AG04449 (cell line): ENCODE measurements at regions not wholly inside any gene's neighbourhood (a gene's known extent, or its start where the extent isn't known, plus 50 kb on each side); places are given as distances from the start of the nearest gene placed in this dataset.

Experiments
- CTCF ChIA-PET: fragments of 350-600 bp; formaldehyde crosslinking; extraction: SDS; loops from one replicate; lab custom pipeline; 2021; ENCODE audit warnings: antibody characterized with exemption; lab: Yijun Ruan, JAX
- POLR2A ChIA-PET: fragments of 400-600, 350-600 bp; formaldehyde crosslinking; extraction: SDS; loops from one replicate; lab custom pipeline; 2020; ENCODE audit warnings: antibody characterized with exemption, inconsistent platforms; lab: Yijun Ruan, JAX
- DNase-seq: peaks from one replicate; pipeline ENCODE4 v3.0.0-alpha.2; 2010; ENCODE audit warnings: low read depth, low spot score
- H3K4me3 ChIP-seq: 2 replicates; pipeline ENCODE4 v1.5.1; 2011; ENCODE audit warnings: low read depth, mild to moderate bottlenecking, control low read depth, low read length
- TF ChIP-seq, protein P1 (sequence below): IDR thresholded peaks from one replicate; pipeline ENCODE4 v1.5.1; 2011; ENCODE audit warnings: mild to moderate bottlenecking, moderate library complexity, low read length, control low read depth, inconsistent platforms; ENCODE audit not compliant: insufficient read depth; ENCODE audit errors: missing control alignments

DNA sequence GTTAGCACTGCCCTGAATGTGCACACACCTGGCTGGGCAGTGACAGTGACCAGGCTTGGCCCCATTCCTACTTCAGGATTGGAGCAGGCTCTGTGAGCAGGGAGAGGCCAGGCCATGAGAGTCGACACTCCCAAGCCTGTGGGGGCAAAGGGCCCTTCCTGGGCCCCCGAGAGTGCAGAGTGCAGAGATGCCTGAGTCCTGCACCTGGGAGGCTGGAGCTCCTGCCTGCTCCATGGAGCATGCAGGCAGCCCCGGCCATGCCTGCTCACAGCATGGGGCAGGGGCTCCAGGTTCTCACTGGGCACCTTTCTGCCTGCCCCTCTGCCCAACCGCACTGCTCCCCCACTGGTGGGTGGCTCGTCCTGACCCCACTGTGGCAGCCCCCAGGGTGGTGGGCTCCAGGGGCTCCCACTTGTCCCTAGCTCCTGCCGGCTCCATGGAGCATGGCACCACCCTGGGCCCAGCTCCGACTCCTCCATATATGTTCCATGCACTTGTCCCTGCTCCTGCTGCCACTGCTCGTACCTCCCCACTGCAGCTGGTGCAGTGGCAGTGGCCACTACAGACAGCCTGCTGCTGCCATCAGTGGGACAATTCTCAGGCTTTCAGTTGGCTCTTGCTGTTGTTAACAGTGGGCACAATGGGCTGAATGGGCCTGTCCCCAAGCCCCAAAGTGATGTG is 282.0 kb downstream of the RPRM start:
- TF ChIP-seq, protein P1, sequence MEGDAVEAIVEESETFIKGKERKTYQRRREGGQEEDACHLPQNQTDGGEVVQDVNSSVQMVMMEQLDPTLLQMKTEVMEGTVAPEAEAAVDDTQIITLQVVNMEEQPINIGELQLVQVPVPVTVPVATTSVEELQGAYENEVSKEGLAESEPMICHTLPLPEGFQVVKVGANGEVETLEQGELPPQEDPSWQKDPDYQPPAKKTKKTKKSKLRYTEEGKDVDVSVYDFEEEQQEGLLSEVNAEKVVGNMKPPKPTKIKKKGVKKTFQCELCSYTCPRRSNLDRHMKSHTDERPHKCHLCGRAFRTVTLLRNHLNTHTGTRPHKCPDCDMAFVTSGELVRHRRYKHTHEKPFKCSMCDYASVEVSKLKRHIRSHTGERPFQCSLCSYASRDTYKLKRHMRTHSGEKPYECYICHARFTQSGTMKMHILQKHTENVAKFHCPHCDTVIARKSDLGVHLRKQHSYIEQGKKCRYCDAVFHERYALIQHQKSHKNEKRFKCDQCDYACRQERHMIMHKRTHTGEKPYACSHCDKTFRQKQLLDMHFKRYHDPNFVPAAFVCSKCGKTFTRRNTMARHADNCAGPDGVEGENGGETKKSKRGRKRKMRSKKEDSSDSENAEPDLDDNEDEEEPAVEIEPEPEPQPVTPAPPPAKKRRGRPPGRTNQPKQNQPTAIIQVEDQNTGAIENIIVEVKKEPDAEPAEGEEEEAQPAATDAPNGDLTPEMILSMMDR: no peak
- DNase-seq: no peak
- ChIA-PET POLR2A (no interaction called here), CTCF (no interaction called here)
- H3K4me3 ChIP-seq: no peak overlapping the region

DNA sequence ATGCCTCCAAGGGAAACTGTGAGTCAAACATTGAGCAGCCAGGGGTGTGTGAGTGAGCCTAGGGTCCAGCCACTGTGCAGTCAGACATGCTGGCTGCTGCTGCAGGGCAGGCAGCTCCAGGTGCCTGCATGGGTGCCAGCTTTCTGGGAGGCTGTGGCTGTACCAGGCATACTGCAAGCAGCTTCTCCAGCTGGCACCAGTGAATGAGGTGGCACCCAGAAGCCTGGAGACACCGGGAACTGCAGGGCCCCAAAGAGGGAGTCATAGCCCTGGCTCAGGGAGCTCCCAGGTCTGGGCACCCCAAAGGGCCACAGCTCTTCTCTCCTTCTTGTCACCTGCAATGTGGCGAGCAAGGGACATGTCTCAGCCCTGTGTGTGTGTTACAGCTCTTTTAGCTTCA is 283.2 kb downstream of the RPRM start:
- POLR2A ChIA-PET: no interaction called here
- TF ChIP-seq, protein P1: no peak
- CTCF ChIA-PET: no interaction called here
- H3K4me3 ChIP-seq: no peak overlapping the region
- no peak for DNase-seq

DNA sequence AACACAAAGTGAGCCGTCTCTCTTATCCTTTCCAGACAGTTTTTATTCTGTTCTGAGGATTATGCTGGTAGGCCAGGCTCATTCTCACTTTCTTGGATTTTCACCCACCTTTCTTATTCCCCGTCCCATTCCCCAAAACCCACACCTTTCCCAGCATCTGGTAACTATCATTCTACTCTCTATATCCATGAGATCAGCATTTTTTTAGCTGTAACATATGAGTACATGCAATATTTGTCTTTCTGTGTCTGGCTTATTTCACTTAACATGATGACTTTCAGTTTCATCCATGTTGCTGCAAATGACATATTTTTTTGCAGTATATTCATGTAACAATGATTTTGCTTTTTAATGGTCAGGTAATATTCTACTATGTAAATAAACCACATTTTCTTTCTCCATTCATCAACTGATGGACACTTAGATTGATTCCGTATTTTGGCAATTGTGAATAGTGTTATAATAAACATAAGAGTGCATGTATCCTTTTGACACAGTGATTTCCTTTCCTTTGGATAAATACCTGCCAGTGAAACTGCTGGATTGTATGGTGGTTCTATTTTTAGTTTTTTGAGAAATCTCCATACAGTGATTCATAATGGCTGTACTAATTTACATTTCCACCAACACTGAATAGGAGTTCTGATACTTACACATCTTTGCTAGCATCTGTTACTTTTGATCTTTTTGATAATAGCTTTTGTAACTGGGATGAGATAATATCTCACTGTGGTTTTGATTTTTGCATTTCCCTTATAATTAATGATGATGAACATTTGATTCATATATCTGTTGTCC is 289.3 kb downstream of the RPRM start:
- no peak for DNase-seq
- TF ChIP-seq, protein P1: no peak
- ChIA-PET POLR2A (no interaction called here), CTCF (no interaction called here)
- H3K4me3 ChIP-seq: no peak overlapping the region

DNA sequence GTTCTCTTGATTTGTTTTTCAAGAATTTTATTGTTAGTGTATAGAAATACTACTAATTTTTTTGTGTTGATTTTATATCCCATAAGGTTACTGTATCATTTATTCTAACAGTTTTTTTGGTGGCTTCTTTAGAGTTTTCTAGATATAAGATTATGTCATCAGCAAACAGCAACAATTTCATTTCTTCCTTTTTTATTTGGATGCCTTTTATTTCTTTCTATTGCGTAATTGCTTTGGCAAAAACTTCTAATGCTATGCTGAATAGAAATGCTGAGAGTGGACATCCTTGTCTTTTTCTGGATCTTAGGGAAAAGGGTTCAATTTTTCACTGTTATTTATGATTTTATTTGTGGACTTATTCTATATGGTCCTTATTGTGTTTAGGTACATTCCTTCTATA is 298.8 kb downstream of the RPRM start:
- POLR2A ChIA-PET: no interaction called here

DNA sequence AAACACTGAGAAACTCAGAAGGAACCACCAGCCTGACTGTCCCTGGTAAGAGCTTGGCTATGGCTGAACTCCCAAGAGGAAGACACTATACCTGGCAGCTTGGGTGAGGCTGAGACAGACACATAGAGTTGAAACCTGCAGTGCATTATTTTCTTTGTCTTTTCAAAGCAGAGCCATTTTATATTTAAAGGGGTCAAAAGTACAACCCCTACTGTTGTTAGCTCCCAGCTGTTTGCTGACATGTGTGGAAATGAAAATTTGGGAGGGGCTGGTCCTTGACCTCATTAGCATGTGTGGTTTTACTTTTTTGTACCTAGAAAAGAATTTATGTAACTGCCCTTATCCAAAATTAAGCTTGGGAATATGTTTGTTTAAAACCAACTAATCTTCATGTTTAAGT is 309.0 kb downstream of the RPRM start:
- ChIA-PET POLR2A (no interaction called here), CTCF (no interaction called here)
- TF ChIP-seq, protein P1: no peak
- no peak for DNase-seq
- H3K4me3 ChIP-seq: no peak overlapping the region

More for the DNA sequence above, 298.8 kb downstream of the RPRM start:
- H3K4me3 ChIP-seq: no peak overlapping the region
- TF ChIP-seq, protein P1: no peak
- DNase-seq: no peak
- CTCF ChIA-PET: no interaction called here

DNA sequence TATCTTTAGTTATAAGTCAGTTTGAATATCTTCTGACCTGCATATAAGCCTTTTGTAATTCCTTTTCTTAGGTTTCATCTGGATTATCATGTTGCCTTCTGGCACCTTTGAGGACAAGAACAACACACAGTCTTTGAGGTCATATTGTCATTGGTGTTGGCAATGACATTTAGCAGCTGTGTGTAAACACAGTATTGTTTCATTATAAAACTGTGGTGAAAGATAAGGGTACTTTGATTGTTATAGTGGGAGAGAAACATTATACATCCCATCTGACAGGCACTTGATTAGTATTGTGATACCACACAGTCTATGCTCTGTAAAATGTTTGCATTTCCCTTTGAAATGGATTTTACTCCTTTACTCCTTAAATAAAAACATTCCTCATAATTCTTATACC is 313.5 kb downstream of the RPRM start:
- no peak overlapping the region for H3K4me3 ChIP-seq
- POLR2A ChIA-PET: no interaction called here
- TF ChIP-seq, protein P1: no peak
- CTCF ChIA-PET: no interaction called here
- no peak for DNase-seq
